Esophagus muscularis mucosa (tissue), 4 donors: ENCODE measurements at regions not wholly inside any gene's neighbourhood (a gene's known extent, or its start where the extent isn't known, plus 50 kb on each side); places are given as distances from the start of the nearest gene placed in this dataset.

Experiments used
- CTCF ChIP-seq, 3 experiments: fragments of 200-600 bp in 2 of 3; fragments of 450-650 bp in 1 of 3; sonication (generic) in 2 of 3; IDR thresholded peaks; one replicate each; pipeline ENCODE4 v1.5.1; 2017 to 2019; ENCODE audit warnings: antibody characterized with exemption in 3 of 3, mild to moderate bottlenecking in 2 of 3, moderate library complexity in 1 of 3
- EP300 ChIP-seq: sonication (generic); formaldehyde crosslinking; IDR thresholded peaks from one replicate; pipeline ENCODE4 v1.6.1; 2017; ENCODE audit warnings: antibody characterized with exemption
- POLR2A ChIP-seq: fragments of 450-650 bp; IDR thresholded peaks from one replicate; pipeline ENCODE4 v1.6.1; 2017; ENCODE audit warnings: antibody characterized with exemption, moderate library complexity, mild to moderate bottlenecking, low read depth
- POLR2AphosphoS5 ChIP-seq, 2 donors: sonication (generic); formaldehyde crosslinking; IDR thresholded peaks; one replicate each; pipeline ENCODE4 v1.6.1; 2017; ENCODE audit warnings: antibody characterized with exemption in 2 of 2

DNA sequence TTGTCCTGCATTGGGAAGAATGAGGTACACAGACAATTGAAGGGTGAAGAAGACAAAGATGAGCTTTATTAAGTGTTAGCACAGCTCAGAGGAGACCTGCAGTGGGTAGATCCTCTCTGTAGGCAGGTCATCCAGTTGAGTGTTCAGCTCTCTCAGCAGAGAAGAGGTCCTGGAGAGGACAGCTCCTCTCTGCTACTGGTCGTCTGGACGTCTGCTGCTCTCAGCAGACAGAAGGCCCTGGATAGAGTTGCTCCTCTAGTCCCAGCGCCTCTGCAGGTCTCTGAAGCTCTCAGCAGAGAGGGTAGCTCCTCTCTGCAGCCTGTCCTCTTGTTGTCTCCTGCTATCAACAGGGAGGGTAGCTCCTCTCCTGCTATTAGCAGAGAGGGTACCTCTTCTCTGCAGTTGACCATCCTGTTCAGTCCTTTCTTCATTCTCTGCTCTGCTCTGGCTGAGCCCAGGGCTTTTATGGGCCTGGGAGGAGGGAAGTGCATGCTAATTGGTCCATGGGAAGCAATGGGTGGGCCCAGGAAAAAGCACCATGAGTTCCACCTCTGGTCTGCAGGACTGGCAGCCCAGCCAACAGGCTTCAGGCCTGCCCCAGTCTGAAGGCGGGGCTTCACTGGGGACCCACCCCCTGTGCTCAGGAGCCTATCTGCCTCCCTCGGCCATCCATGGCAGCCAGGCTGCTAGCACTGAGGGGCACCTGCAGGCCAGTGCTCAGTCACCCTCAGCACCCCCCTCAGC is 54.1 kb upstream of the IBSP start:
- TF ChIP-seq CTCF (IDR thresholded peaks at IDR 0.05), result no peak
- TF ChIP-seq POLR2AphosphoS5 (IDR thresholded peaks at IDR 0.05), result no peak
- TF ChIP-seq EP300, result no peak
- no peak for TF ChIP-seq POLR2A
